PC-3 (cell line): ENCODE measurements at regions not wholly inside any gene's neighbourhood (a gene's known extent, or its start where the extent isn't known, plus 50 kb on each side); places are given as distances from the start of the nearest gene placed in this dataset.

Experiments used
- ATAC-seq: fragments of 200-7000 bp; cut with Tn5 transposase; 2 replicates; pipeline ENCODE4 v1.9.1; 2020; ENCODE audit warnings: mild to moderate bottlenecking, moderate library complexity
- BruUV-seq: library from RNA; stranded (reverse); fragments of 400-500 nt; replicated peaks from 2 replicates; lab custom pipeline; 2021; lab: Mats Ljungman, UMichigan
- CTCF ChIA-PET: fragments of 300-600 bp; sonication (Branson Sonifier 250); formaldehyde crosslinking; loops from one replicate; lab custom pipeline; 2022; ENCODE audit warnings: antibody characterized with exemption; lab: Charles Lee
- POLR2A ChIA-PET: fragments of 300-600 bp; sonication (Branson Sonifier 250); formaldehyde crosslinking; loops from one replicate; lab custom pipeline; 2022; ENCODE audit warnings: antibody characterized with exemption; ENCODE audit not compliant: unreplicated experiment; lab: Charles Lee
- DNase-seq: peaks from one replicate; pipeline ENCODE4 v3.0.0-alpha.2; 2015
- H2AFZ ChIP-seq: fragments of 300-600 bp; sonication (generic); 2 replicates; pipeline ENCODE4 v1.6.0; 2016; ENCODE audit warnings: antibody characterized with exemption, low read length
- H3F3A ChIP-seq: fragments of 300-600 bp; sonication (generic); one replicate; pipeline ENCODE4 v1.6.0; 2017; ENCODE audit warnings: antibody characterized with exemption, low read length, control low read depth, mild to moderate bottlenecking; ENCODE audit not compliant: unreplicated experiment
- H3K27ac ChIP-seq: fragments of 300-600 bp; sonication (generic); 2 replicates; pipeline ENCODE4 v1.5.1; 2016; ENCODE audit warnings: mild to moderate bottlenecking, low read length
- H3K27me3 ChIP-seq: fragments of 300-600 bp; sonication (generic); 2 replicates; pipeline ENCODE4 v1.6.1; 2016; ENCODE audit warnings: low read length, mixed read lengths
- H3K36me3 ChIP-seq: fragments of 300-600 bp; sonication (generic); 2 replicates; pipeline ENCODE4 v1.6.1; 2016; ENCODE audit warnings: low read depth, mixed run types, low read length, mixed read lengths
- H3K4me1 ChIP-seq: fragments of 300-600 bp; sonication (generic); 2 replicates; pipeline ENCODE4 v1.5.1; 2016; ENCODE audit warnings: low read length; ENCODE audit not compliant: insufficient read depth
- H3K4me2 ChIP-seq: fragments of 300-600 bp; sonication (generic); 2 replicates; pipeline ENCODE4 v1.6.0; 2016; ENCODE audit warnings: low read length
- H3K4me3 ChIP-seq: fragments of 300-600 bp; sonication (generic); 2 replicates; pipeline ENCODE4 v1.5.1; 2016; ENCODE audit warnings: mild to moderate bottlenecking, low read length, mixed read lengths
- H3K79me2 ChIP-seq: fragments of 300-600 bp; sonication (generic); 2 replicates; pipeline ENCODE4 v1.6.1; 2017; ENCODE audit warnings: low read length, mixed read lengths
- H3K9ac ChIP-seq: fragments of 300-600 bp; sonication (generic); 2 replicates; pipeline ENCODE4 v1.6.0; 2016; ENCODE audit warnings: mild to moderate bottlenecking, low read length
- H3K9me2 ChIP-seq: fragments of 300-600 bp; sonication (generic); replicated peaks from 2 replicates; pipeline ENCODE4 v1.6.1; 2016; ENCODE audit warnings: mixed run types, low read length, mixed read lengths
- H3K9me3 ChIP-seq: fragments of 300-600 bp; sonication (generic); 2 replicates; pipeline ENCODE4 v1.6.1; 2016; ENCODE audit warnings: low read length, mixed read lengths
- H4K20me1 ChIP-seq: fragments of 300-600 bp; sonication (generic); 2 replicates; pipeline ENCODE4 v1.6.1; 2016; ENCODE audit warnings: low read length, mixed read lengths
- CTCF ChIP-seq: fragments of 300-600 bp; sonication (generic); conservative IDR thresholded peaks from 2 replicates; pipeline ENCODE4 v1.5.1; 2017; ENCODE audit warnings: antibody characterized with exemption, low read depth, mild to moderate bottlenecking, low read length
- EZH2 ChIP-seq: fragments of 300-600 bp; sonication (generic); IDR thresholded peaks from one replicate; pipeline ENCODE4 v1.6.1; 2017; ENCODE audit warnings: antibody characterized with exemption, mild to moderate bottlenecking, low read length; ENCODE audit not compliant: unreplicated experiment
- EZH2phosphoT487 ChIP-seq: fragments of 300-600 bp; sonication (generic); IDR thresholded peaks from 2 replicates; pipeline ENCODE4 v1.6.1; 2018; ENCODE audit warnings: mild to moderate bottlenecking, antibody characterized with exemption, low read length, borderline replicate concordance
- intact Hi-C: fragments of 100-400 bp; cut with micrococcal nuclease; formaldehyde crosslinking; loops from 2 replicates; pipeline ENCODE4 v1.9.0; 2023

- no peak overlapping the region for H3K4me3 ChIP-seq
- no peak for ATAC-seq
- POLR2A ChIA-PET = no interaction called here
- no peak overlapping the region for H3K27ac ChIP-seq
- no peaks in the 10 kb centered on the region for H3F3A ChIP-seq
- no peak overlapping the region for H2AFZ ChIP-seq
- no peak overlapping the region for H3K9ac ChIP-seq
- CTCF ChIA-PET = no interaction called here
- BruUV-seq = no TSS peak
- no peaks in the 10 kb centered on the region for H3K9me2 ChIP-seq
- H4K20me1 ChIP-seq = no peaks in the 10 kb centered on the region
- H3K36me3 ChIP-seq = no peaks in the 10 kb centered on the region
- intact Hi-C loops = no loop called here
- no peaks in the 10 kb centered on the region for H3K4me1 ChIP-seq
- H3K9me3 ChIP-seq = no peaks in the 10 kb centered on the region
- no peak overlapping the region for H3K4me2 ChIP-seq
- H3K27me3 ChIP-seq = peaks cover 28% of the 10 kb centered on the region
- TF ChIP-seq EZH2phosphoT487 = no peak
- no peak for TF ChIP-seq CTCF
- TF ChIP-seq EZH2 = no peak
- no peak for DNase-seq
- no peaks in the 10 kb centered on the region for H3K79me2 ChIP-seq
Observed at GRCh38 chr10:111150691-111151090, 73.9 kb downstream of the ADRA2A start.

GRCh38 chr10:111151595-111152307 lies 74.9 kb downstream of the ADRA2A start:
- ChIA-PET CTCF (no interaction called here), POLR2A (no interaction called here)
- Histone ChIP-seq H3F3A (no peaks in the 10 kb centered on the region), H3K27me3 (peaks cover 34% of the 10 kb centered on the region), H3K9ac (no peak overlapping the region), H3K27ac (no peak overlapping the region), H3K4me2 (no peak overlapping the region), H3K4me1 (no peaks in the 10 kb centered on the region), H2AFZ (no peak overlapping the region), H3K36me3 (no peaks in the 10 kb centered on the region), H3K79me2 (no peaks in the 10 kb centered on the region), H3K9me2 (no peaks in the 10 kb centered on the region), H4K20me1 (no peaks in the 10 kb centered on the region), H3K4me3 (no peak overlapping the region), H3K9me3 (no peaks in the 10 kb centered on the region)
- DNase-seq (no peak), ATAC-seq (no peak)
- intact Hi-C loops = no loop called here
- no TSS peak for BruUV-seq
- TF ChIP-seq EZH2 (no peak), CTCF (no peak), EZH2phosphoT487 (no peak)

- ChIA-PET CTCF (no interaction called here), POLR2A (no interaction called here)
- H3K36me3 ChIP-seq = no peaks in the 10 kb centered on the region
- intact Hi-C loops = no loop called here
- no peaks in the 10 kb centered on the region for H3K9me2 ChIP-seq
- TF ChIP-seq EZH2 = no peak
- no peak for TF ChIP-seq CTCF
- no peak for TF ChIP-seq EZH2phosphoT487
- peaks cover 34% of the 10 kb centered on the region for H3K27me3 ChIP-seq
- no peak overlapping the region for H3K27ac ChIP-seq
- no peak overlapping the region for H3K4me3 ChIP-seq
- H2AFZ ChIP-seq = no peak overlapping the region
- no peaks in the 10 kb centered on the region for H3K79me2 ChIP-seq
- ATAC-seq = no peak
- H3K9me3 ChIP-seq = no peaks in the 10 kb centered on the region
- BruUV-seq = no TSS peak
- no peaks in the 10 kb centered on the region for H3K4me1 ChIP-seq
- no peak for DNase-seq
- H4K20me1 ChIP-seq = no peaks in the 10 kb centered on the region
- no peak overlapping the region for H3K4me2 ChIP-seq
- no peaks in the 10 kb centered on the region for H3F3A ChIP-seq
- H3K9ac ChIP-seq = no peak overlapping the region
Observed at GRCh38 chr10:111156754-111157153, 79.9 kb downstream of the ADRA2A start.
